ENCODE measurements at regions not wholly inside any gene's neighbourhood (a gene's known extent, or its start where the extent isn't known, plus 50 kb on each side); places are given as distances from the start of the nearest gene placed in this dataset.

DNA sequence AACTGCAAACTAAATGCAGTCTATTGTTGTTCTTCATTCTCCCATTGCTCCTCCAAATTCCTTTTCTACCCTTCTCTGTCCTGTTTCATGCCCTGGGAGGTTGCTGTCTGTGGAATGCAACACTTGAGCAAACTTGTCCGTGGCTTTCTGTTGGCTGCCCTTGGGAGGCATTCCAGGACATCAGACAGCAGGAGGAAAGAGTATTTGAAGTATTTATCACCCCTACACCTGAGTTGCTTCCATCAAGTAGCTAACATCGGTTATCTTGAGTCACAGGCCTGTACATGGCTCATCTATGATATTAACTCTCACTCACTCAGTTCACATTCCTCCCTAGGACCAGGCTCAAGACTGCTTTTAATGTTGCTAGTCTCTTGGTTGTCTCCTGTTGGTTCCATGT is 803.4 kb upstream of the CDH6 start:
- intact Hi-C loops (cut with DNase I) = no loop called here
- no peaks in the 10 kb centered on the region for H3K27me3 ChIP-seq
- H3K9me3 ChIP-seq = no peaks in the 10 kb centered on the region
- no peak overlapping the region for H3K4me3 ChIP-seq
- DNase-seq (ENCODE audit: extremely low spot score in 2 of 2) = no peak
- no peaks in the 10 kb centered on the region for H3K36me3 ChIP-seq
- no peaks in the 10 kb centered on the region for H3K4me1 ChIP-seq
- H3K27ac ChIP-seq = no peak overlapping the region
- TF ChIP-seq, protein P1, sequence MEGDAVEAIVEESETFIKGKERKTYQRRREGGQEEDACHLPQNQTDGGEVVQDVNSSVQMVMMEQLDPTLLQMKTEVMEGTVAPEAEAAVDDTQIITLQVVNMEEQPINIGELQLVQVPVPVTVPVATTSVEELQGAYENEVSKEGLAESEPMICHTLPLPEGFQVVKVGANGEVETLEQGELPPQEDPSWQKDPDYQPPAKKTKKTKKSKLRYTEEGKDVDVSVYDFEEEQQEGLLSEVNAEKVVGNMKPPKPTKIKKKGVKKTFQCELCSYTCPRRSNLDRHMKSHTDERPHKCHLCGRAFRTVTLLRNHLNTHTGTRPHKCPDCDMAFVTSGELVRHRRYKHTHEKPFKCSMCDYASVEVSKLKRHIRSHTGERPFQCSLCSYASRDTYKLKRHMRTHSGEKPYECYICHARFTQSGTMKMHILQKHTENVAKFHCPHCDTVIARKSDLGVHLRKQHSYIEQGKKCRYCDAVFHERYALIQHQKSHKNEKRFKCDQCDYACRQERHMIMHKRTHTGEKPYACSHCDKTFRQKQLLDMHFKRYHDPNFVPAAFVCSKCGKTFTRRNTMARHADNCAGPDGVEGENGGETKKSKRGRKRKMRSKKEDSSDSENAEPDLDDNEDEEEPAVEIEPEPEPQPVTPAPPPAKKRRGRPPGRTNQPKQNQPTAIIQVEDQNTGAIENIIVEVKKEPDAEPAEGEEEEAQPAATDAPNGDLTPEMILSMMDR (IDR thresholded peaks at IDR 0.05) = no peak
- TF ChIP-seq POLR2AphosphoS5 (IDR thresholded peaks at IDR 0.05; ENCODE audit: insufficient read depth in 1 of 2, low read depth in 1 of 2) = no peak
- TF ChIP-seq POLR2A (IDR thresholded peaks at IDR 0.05) = no peak

DNA sequence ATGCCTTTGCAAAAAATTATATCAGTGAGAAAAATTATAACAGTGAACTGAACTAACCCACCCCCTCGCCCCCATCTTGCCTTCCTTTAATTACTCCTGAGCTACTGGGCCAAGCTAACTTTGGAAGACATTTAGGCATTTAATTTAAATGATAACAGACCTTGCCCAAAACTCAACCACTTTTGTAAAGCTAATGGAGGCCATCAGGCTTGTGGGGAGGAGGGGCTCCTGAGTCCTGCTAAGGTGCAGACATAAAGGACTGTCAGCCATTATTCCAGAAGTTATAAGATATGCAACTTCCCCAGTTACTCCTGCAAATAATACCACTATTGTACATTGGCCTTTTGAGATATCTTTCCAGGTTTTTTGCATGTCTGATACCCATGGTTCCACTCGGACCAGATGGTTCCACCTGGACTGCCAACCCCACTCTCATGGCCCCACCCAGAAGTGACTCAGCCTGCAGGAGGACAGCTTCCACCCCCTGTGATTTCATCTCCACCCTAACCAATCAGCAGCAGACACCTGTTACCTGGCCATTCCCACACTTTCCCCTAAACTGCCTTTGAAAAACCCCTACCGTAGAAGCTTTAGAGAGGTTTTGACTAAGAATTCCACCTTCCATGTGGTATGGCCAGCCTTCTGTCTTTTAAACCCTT is 805.4 kb upstream of the CDH6 start:
- DNase-seq (ENCODE audit: extremely low spot score in 2 of 2) = no peak
- Histone ChIP-seq H3K4me3 (no peak overlapping the region), H3K9me3 (no peaks in the 10 kb centered on the region), H3K36me3 (no peaks in the 10 kb centered on the region), H3K27me3 (no peaks in the 10 kb centered on the region), H3K27ac (no peak overlapping the region), H3K4me1 (no peaks in the 10 kb centered on the region)
- TF ChIP-seq POLR2A (IDR thresholded peaks at IDR 0.05) (no peak), POLR2AphosphoS5 (IDR thresholded peaks at IDR 0.05; ENCODE audit: insufficient read depth in 1 of 2, low read depth in 1 of 2) (no peak)
- TF ChIP-seq, protein P1 (IDR thresholded peaks at IDR 0.05) = no peak
- intact Hi-C loops (cut with DNase I) = no loop called here

DNA sequence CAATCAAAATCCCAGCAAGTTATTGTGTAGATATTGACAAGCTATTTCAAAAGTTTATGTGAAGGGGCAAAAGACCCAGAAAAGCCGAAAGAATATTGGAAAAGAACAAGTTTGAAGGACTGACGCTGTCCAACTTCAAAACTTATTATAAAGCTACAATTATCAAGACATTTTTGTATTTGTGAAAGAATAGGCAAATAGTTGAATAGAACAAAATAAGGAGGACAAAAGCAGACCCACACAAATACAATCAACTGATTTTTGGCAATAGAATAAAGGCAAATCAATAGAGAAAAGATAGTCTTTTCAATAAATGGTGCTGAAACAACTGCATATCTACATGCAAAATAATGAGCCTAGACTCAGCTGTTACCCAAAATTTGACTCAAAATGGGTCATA is 807.7 kb upstream of the CDH6 start:
- intact Hi-C loops (cut with DNase I) = no loop called here
- Histone ChIP-seq H3K9me3 (no peaks in the 10 kb centered on the region), H3K27me3 (no peaks in the 10 kb centered on the region), H3K4me3 (no peak overlapping the region), H3K36me3 (no peaks in the 10 kb centered on the region), H3K4me1 (no peaks in the 10 kb centered on the region), H3K27ac (no peak overlapping the region)
- TF ChIP-seq POLR2A (IDR thresholded peaks at IDR 0.05) = no peak
- TF ChIP-seq POLR2AphosphoS5 (IDR thresholded peaks at IDR 0.05; ENCODE audit: insufficient read depth in 1 of 2, low read depth in 1 of 2) = no peak
- TF ChIP-seq, protein P1 (IDR thresholded peaks at IDR 0.05) = no peak
- no peak for DNase-seq (ENCODE audit: extremely low spot score in 2 of 2)

DNA sequence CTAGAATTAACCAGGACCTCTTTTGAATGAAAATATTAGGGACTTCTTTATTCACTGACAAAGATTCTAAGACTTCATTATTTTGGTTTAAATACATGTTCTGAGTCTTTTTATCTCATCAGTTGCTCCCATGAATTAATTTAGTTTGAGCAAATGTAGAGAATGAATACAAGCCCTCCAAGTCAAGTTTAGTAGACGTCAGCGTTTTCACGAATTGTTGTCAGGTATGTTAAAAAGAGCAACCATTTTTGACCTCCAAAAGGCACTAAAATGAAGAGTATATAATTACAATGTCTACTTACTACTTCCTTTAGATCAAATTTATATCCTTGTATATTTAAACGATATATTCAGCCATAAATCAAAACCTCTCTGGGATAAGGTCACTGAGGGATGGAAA is 809.3 kb upstream of the CDH6 start:
- Histone ChIP-seq H3K36me3 (no peaks in the 10 kb centered on the region), H3K4me1 (no peaks in the 10 kb centered on the region), H3K4me3 (no peak overlapping the region), H3K27me3 (no peaks in the 10 kb centered on the region), H3K27ac (no peak overlapping the region), H3K9me3 (no peaks in the 10 kb centered on the region)
- intact Hi-C loops (cut with DNase I) = no loop called here
- DNase-seq (ENCODE audit: extremely low spot score in 2 of 2) = no peak
- TF ChIP-seq, protein P1 (IDR thresholded peaks at IDR 0.05) = no peak
- TF ChIP-seq POLR2AphosphoS5 (IDR thresholded peaks at IDR 0.05; ENCODE audit: insufficient read depth in 1 of 2, low read depth in 1 of 2) (no peak), POLR2A (IDR thresholded peaks at IDR 0.05) (no peak)

DNA sequence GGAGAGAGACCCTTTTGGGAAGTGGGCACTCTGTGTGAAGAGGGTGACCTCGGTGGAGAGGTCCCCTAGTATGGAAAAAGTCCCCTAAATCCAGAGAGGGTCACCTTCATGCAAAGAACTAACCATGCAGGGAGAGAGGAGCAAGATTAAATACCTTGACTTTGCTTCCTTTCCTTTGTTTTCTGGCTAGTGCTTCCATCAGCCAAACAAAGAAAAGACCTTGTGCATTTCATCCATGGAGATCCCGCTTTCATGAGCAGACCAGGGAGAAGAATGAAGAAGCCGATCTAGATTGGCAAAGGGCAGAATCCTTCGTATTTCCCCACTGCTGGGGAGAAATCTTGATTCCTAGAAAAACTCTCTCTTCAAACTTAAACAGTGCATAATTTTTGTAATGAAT is 813.3 kb upstream of the CDH6 start:
- Histone ChIP-seq H3K36me3 (no peaks in the 10 kb centered on the region), H3K27me3 (no peaks in the 10 kb centered on the region), H3K4me1 (no peaks in the 10 kb centered on the region), H3K9me3 (no peaks in the 10 kb centered on the region), H3K27ac (no peak overlapping the region), H3K4me3 (no peak overlapping the region)
- DNase-seq (ENCODE audit: extremely low spot score in 2 of 2) = no peak
- TF ChIP-seq, protein P1 (IDR thresholded peaks at IDR 0.05) = no peak
- TF ChIP-seq POLR2AphosphoS5 (IDR thresholded peaks at IDR 0.05; ENCODE audit: insufficient read depth in 1 of 2, low read depth in 1 of 2) (no peak), POLR2A (IDR thresholded peaks at IDR 0.05) (no peak)
- intact Hi-C loops (cut with DNase I) = no loop called here
